ENCODE measurements at regions not wholly inside any gene's neighbourhood (a gene's known extent, or its start where the extent isn't known, plus 50 kb on each side); places are given as distances from the start of the nearest gene placed in this dataset.

DNA sequence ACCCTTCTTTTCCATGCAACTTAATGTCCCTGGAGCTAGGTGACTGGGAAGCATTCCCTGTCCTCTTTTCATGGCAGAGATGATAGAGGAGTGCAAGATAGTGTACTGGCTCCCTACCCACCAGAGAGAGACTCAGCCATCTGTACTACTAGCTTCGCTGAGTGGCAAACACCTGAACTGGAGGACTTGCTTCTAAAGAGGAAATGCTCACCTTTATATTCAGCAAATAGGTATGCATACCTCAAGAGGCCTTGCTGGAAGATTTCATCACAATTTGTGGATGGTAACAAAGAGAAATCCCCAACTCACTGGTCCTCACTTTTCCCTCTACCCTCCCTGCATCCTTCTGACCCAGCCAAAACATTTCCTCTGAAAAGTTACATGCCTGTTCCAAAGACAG, 124.1 kb downstream of the FOXA2 start (continued):
- TF ChIP-seq ZNF583 (CRISPR knock-in tag; IDR thresholded peaks at IDR 0.05): no peak
- no peak for TF ChIP-seq BRF1 (IDR thresholded peaks at IDR 0.05; ENCODE audit: borderline replicate concordance, extremely low read depth, insufficient read length)
- no peak for TF ChIP-seq ZNF699 (CRISPR knock-in tag; IDR thresholded peaks at IDR 0.05; ENCODE audit: insufficient replicate concordance)
- no peak for TF ChIP-seq BHLHE40 (IDR thresholded peaks at IDR 0.05; ENCODE audit: low read length)
- no peak for TF ChIP-seq TSC22D4 (tag; IDR thresholded peaks at IDR 0.05)
- TF ChIP-seq, protein P1, sequence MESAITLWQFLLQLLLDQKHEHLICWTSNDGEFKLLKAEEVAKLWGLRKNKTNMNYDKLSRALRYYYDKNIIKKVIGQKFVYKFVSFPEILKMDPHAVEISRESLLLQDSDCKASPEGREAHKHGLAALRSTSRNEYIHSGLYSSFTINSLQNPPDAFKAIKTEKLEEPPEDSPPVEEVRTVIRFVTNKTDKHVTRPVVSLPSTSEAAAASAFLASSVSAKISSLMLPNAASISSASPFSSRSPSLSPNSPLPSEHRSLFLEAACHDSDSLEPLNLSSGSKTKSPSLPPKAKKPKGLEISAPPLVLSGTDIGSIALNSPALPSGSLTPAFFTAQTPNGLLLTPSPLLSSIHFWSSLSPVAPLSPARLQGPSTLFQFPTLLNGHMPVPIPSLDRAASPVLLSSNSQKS (CRISPR knock-in tag; IDR thresholded peaks at IDR 0.05): no peak
- no peak for TF ChIP-seq CBFA2T2 (conservative IDR thresholded peaks at IDR 0.05)
- TF ChIP-seq ELF4 (CRISPR knock-in tag; IDR thresholded peaks at IDR 0.05): no peak
- TF ChIP-seq NFE2L1 (tag; IDR thresholded peaks at IDR 0.05; ENCODE audit: borderline replicate concordance, low read depth): no peak
- no peak for TF ChIP-seq ZBTB26 (CRISPR knock-in tag; IDR thresholded peaks at IDR 0.05)
- no peak for TF ChIP-seq CUX1 (CRISPR knock-in tag; IDR thresholded peaks at IDR 0.05)
- no peak for TF ChIP-seq SRSF9 (IDR thresholded peaks at IDR 0.05; ENCODE audit: borderline replicate concordance, low read depth, low read length)
- no peak for TF ChIP-seq MYC (IDR thresholded peaks at IDR 0.05; ENCODE audit: low read depth, low read length)
- TF ChIP-seq MYC (CRISPR knock-in tag; IDR thresholded peaks at IDR 0.05; ENCODE audit: borderline replicate concordance, low read depth): no peak

Measured in K562 (cell line).